B cell (primary cell): ENCODE measurements at regions not wholly inside any gene's neighbourhood (a gene's known extent, or its start where the extent isn't known, plus 50 kb on each side); places are given as distances from the start of the nearest gene placed in this dataset.

ENCODE experiments used
- ATAC-seq: fragments of 200-7000 bp; cut with Tn5 transposase; one replicate; pipeline ENCODE4 v1.10.0; 2021; ENCODE audit warnings: low read depth, mild to moderate bottlenecking, moderate number of reproducible peaks, moderate library complexity
- CTCF ChIA-PET: fragments of 350-600 bp; sonication (Branson Sonifier 250); formaldehyde crosslinking; loops from one replicate; lab custom pipeline; 2021; ENCODE audit warnings: antibody characterized with exemption, inconsistent platforms; lab: Charles Lee
- POLR2A ChIA-PET: fragments of 350-600 bp; sonication (Branson Sonifier 250); formaldehyde crosslinking; loops from one replicate; lab custom pipeline; 2021; ENCODE audit warnings: antibody characterized with exemption; lab: Charles Lee
- DNase-seq: peaks from one replicate; pipeline ENCODE4 v3.0.0; 2013
- H2AFZ ChIP-seq: 2 replicates; pipeline ENCODE4 v1.6.1; 2012; ENCODE audit warnings: mild to moderate bottlenecking, low read depth, low read length; ENCODE audit not compliant: insufficient read depth, poor library complexity, severe bottlenecking
- H3K27ac ChIP-seq, 2 donors: 1 replicate in 1 of 2; 2 replicates in 1 of 2; pipeline ENCODE4 v1.5.1; 2012 to 2013; ENCODE audit warnings: low read length in 2 of 2, mild to moderate bottlenecking in 2 of 2, moderate library complexity in 1 of 2
- H3K27me3 ChIP-seq, 4 experiments: fragments of 200-600 bp in 1 of 4; sonication (generic) in 1 of 4; replicated peaks in 1 of 4; 1 replicate in 2 of 4; 2 replicates in 2 of 4; pipeline versions ENCODE4 v1.6.1 to v1.7.0; 2013 to 2016; ENCODE audit warnings: low read length in 3 of 4, mild to moderate bottlenecking in 2 of 4, mixed read lengths in 1 of 4, moderate library complexity in 1 of 4; ENCODE audit not compliant: insufficient read depth in 4 of 4, control insufficient read depth in 3 of 4; ENCODE audit errors: control extremely low read depth in 1 of 4
- H3K36me3 ChIP-seq, 2 experiments: replicated peaks in 1 of 2; 1 replicate in 1 of 2; 2 replicates in 1 of 2; pipeline versions ENCODE4 v1.6.1 to v1.7.1; 2013; ENCODE audit warnings: low read length in 1 of 2; ENCODE audit not compliant: insufficient read depth in 2 of 2, control insufficient read depth in 1 of 2; ENCODE audit errors: control extremely low read depth in 1 of 2, extremely low read depth in 1 of 2
- H3K4me1 ChIP-seq, 2 donors: fragments of 200-600 bp in 1 of 2; sonication (generic) in 1 of 2; 1 replicate in 1 of 2; 2 replicates in 1 of 2; pipeline versions ENCODE4 v1.5.1 to v1.6.1; 2013 to 2017; ENCODE audit warnings: low read length in 2 of 2; ENCODE audit not compliant: control insufficient read depth in 2 of 2, insufficient read depth in 2 of 2
- H3K4me2 ChIP-seq: replicated peaks from 2 replicates; pipeline ENCODE3; 2012; ENCODE audit warnings: mild to moderate bottlenecking, low read depth, low read length; ENCODE audit not compliant: poor library complexity, severe bottlenecking
- H3K4me3 ChIP-seq, 5 experiments: fragments of 200-600 bp in 1 of 5; sonication (generic) in 1 of 5; 1 replicate in 3 of 5; 2 replicates in 2 of 5; pipeline versions ENCODE4 v1.5.1 to v1.7.0; 2011 to 2016; ENCODE audit warnings: low read length in 4 of 5, mild to moderate bottlenecking in 4 of 5, low read depth in 2 of 5, control low read depth in 1 of 5, moderate library complexity in 1 of 5; ENCODE audit not compliant: insufficient read depth in 1 of 5; ENCODE audit errors: control extremely low read depth in 1 of 5, extremely low read depth in 1 of 5
- H3K79me2 ChIP-seq: fragments of 200-600 bp; sonication (generic); one replicate; pipeline ENCODE4 v1.6.0; 2016; ENCODE audit warnings: low read length; ENCODE audit not compliant: control insufficient read depth, insufficient read depth
- H3K9ac ChIP-seq: fragments of 200-600 bp; sonication (generic); 2 replicates; pipeline ENCODE4 v1.6.1; 2017; ENCODE audit warnings: mild to moderate bottlenecking, low read length, moderate library complexity
- H3K9me3 ChIP-seq, 3 donors: one replicate each; pipeline versions ENCODE4 v1.6.1 to v1.7.1; 2013; ENCODE audit warnings: low read length in 2 of 3; ENCODE audit not compliant: control insufficient read depth in 2 of 3, insufficient read depth in 1 of 3; ENCODE audit errors: control extremely low read depth in 1 of 3
- H4K20me1 ChIP-seq: 2 replicates; pipeline ENCODE4 v1.6.0; 2012; ENCODE audit warnings: mild to moderate bottlenecking, low read length; ENCODE audit not compliant: insufficient read depth, control insufficient read depth, poor library complexity, severe bottlenecking
- H3K27ac Mint-ChIP-seq: one replicate; pipeline ENCODE4 v1.8.0; 2021; ENCODE audit warnings: mixed read lengths
- H3K27me3 Mint-ChIP-seq: one replicate; pipeline ENCODE4 v1.8.0; 2021; ENCODE audit warnings: mixed read lengths
- H3K4me1 Mint-ChIP-seq: one replicate; pipeline ENCODE4 v1.8.0; 2021; ENCODE audit warnings: mixed read lengths
- H3K4me3 Mint-ChIP-seq: one replicate; pipeline ENCODE4 v1.8.0; 2021; ENCODE audit warnings: mixed read lengths
- H3K9me3 Mint-ChIP-seq: one replicate; pipeline ENCODE4 v1.8.0; 2022; ENCODE audit warnings: mixed read lengths; ENCODE audit not compliant: insufficient read depth
- EZH2 ChIP-seq: IDR thresholded peaks from 2 replicates; pipeline ENCODE4 v1.6.1; 2012; ENCODE audit warnings: borderline replicate concordance, low read depth, mild to moderate bottlenecking, moderate library complexity, low read length; ENCODE audit not compliant: insufficient read depth, poor library complexity, severe bottlenecking
- WGBS: methylation state at CpG from one replicate; pipeline ENCODE4 v1.1.5; 2013; ENCODE audit warnings: missing lambda C conversion rate; ENCODE audit not compliant: insufficient coverage; 5-methylcytosine and 5-hydroxymethylcytosine counted together
- intact Hi-C: fragments of 100-400 bp; cut with micrococcal nuclease; formaldehyde crosslinking; loops from one replicate; pipeline ENCODE4 v1.10.0; 2022
- TF ChIP-seq, protein P1 (sequence below): fragments of 200-600 bp; IDR thresholded peaks from one replicate; pipeline ENCODE4 v1.8.0; 2022; ENCODE audit warnings: antibody characterized with exemption, mild to moderate bottlenecking

DNA sequence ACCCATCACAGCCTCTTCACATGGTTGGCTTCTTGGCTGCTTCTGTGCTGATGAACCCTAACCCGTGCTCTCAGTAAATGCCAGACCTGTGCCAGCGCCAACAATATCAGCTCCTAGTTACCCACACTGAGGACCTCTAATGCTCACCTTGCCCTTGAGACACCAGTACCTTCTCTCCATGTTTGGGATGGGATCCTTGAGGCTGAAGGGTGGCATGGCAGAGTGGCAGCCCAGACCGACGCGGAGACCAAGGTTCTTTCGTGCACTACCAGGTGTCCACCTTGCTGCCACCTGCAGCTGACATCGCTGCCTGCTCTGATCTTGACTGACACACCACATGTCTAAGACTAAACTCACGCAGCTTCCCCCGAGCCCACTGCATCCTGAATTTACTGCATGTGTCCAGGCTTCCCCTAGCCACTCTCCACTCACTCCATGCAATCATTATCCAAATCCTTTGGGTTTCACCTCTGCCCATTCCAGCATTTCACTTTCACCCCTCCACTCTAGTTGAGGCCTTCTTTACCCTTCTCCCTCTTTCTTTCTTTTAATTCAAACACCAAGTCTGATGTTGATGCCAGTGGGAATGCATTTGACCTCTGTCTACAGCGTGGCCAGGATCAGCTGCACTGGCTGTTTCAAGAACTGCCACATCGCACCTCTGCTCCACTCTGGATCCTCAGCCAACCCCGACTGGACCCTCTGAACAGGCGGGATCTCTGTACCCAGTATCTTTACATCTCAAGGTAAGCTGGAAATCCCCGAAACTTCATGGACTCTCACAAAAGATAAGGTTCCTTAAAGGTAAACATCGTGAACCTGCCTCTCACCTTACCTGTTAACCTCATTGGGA lies 294.9 kb downstream of the GLRX3 start:
- Histone ChIP-seq H3K27ac (no peak overlapping the region), H3K27me3 (no peaks in the 10 kb centered on the region), H3K36me3 (no peaks in the 10 kb centered on the region), H4K20me1 (no peaks in the 10 kb centered on the region), H3K4me2 (no peak overlapping the region), H3K4me3 (no peak overlapping the region), H3K9me3 (peaks cover 0 to 26% (median 0%) of the 10 kb centered on the region in 3 donors), H3K4me1 (no peaks in the 10 kb centered on the region), H2AFZ (no peak overlapping the region), H3K79me2 (no peaks in the 10 kb centered on the region), H3K9ac (no peak overlapping the region)
- H3K27ac Mint-ChIP-seq: no peak overlapping the region
- intact Hi-C loops: no loop called here
- peaks cover 7% of the 10 kb centered on the region for H3K9me3 Mint-ChIP-seq
- H3K27me3 Mint-ChIP-seq: no peaks in the 10 kb centered on the region
- CTCF ChIA-PET: no interaction called here
- ATAC-seq (no peak), DNase-seq (no peak)
- H3K4me1 Mint-ChIP-seq: no peaks in the 10 kb centered on the region
- TF ChIP-seq, protein P1, sequence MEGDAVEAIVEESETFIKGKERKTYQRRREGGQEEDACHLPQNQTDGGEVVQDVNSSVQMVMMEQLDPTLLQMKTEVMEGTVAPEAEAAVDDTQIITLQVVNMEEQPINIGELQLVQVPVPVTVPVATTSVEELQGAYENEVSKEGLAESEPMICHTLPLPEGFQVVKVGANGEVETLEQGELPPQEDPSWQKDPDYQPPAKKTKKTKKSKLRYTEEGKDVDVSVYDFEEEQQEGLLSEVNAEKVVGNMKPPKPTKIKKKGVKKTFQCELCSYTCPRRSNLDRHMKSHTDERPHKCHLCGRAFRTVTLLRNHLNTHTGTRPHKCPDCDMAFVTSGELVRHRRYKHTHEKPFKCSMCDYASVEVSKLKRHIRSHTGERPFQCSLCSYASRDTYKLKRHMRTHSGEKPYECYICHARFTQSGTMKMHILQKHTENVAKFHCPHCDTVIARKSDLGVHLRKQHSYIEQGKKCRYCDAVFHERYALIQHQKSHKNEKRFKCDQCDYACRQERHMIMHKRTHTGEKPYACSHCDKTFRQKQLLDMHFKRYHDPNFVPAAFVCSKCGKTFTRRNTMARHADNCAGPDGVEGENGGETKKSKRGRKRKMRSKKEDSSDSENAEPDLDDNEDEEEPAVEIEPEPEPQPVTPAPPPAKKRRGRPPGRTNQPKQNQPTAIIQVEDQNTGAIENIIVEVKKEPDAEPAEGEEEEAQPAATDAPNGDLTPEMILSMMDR: no peak
- TF ChIP-seq EZH2: no peak
- WGBS: 89% methylated on average over 13 of the region's 15 CpGs
- POLR2A ChIA-PET: no interaction called here
- no peak overlapping the region for H3K4me3 Mint-ChIP-seq

DNA sequence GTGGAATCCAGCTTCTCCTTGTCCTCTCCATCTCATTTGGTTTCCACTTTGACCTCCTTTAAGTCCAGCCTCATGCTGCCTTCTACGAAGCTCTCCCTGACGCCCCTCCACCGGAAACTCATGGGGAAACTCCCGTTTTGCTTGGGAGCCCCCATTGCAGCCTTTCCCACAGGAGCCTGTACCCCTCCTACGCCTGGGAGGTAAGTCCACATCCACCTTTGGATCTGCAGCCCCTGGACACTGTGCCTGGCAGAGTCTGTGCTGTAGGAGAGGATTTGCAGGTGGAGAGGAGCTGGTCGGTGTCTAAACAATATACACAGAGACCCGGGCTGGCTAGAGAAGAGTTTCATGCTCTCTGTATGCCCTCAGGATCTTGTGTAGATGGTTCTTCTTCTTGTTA lies 296.1 kb downstream of the GLRX3 start:
- peaks cover 9% of the 10 kb centered on the region for H3K9me3 Mint-ChIP-seq
- POLR2A ChIA-PET: no interaction called here

More for the DNA sequence above, 296.1 kb downstream of the GLRX3 start:
- Histone ChIP-seq H3K79me2 (no peaks in the 10 kb centered on the region), H3K36me3 (no peaks in the 10 kb centered on the region), H2AFZ (no peak overlapping the region), H4K20me1 (no peaks in the 10 kb centered on the region), H3K4me3 (no peak overlapping the region), H3K27me3 (no peaks in the 10 kb centered on the region), H3K9me3 (peaks cover 0 to 23% (median 0%) of the 10 kb centered on the region in 3 donors), H3K27ac (no peak overlapping the region), H3K4me2 (no peak overlapping the region), H3K4me1 (no peaks in the 10 kb centered on the region), H3K9ac (no peak overlapping the region)
- Mint-ChIP-seq H3K27me3 (no peaks in the 10 kb centered on the region), H3K4me1 (no peaks in the 10 kb centered on the region), H3K27ac (no peak overlapping the region), H3K4me3 (no peak overlapping the region)
- CTCF ChIA-PET: no interaction called here
- intact Hi-C loops: no loop called here
- no peak for TF ChIP-seq EZH2
- TF ChIP-seq, protein P1: no peak
- DNase-seq: no peak
- WGBS: 93% methylated on average over 6 of the region's 7 CpGs
- ATAC-seq: no peak
